DOHH2 (cell line): ENCODE measurements at regions not wholly inside any gene's neighbourhood (a gene's known extent, or its start where the extent isn't known, plus 50 kb on each side); places are given as distances from the start of the nearest gene placed in this dataset.

Experiments used
- CTCF ChIP-seq: fragments of 200-600 bp; sonication (generic); IDR thresholded peaks from one replicate; pipeline ENCODE4 v1.5.1; 2014; ENCODE audit warnings: antibody characterized with exemption, mild to moderate bottlenecking, low read depth, low read length; ENCODE audit not compliant: poor library complexity, severe bottlenecking
- EZH2phosphoT487 ChIP-seq: fragments of 200-600 bp; sonication (generic); IDR thresholded peaks from 2 replicates; pipeline ENCODE4 v1.6.1; 2017; ENCODE audit warnings: borderline replicate concordance, mild to moderate bottlenecking, antibody characterized with exemption, low read length, moderate library complexity, mixed read lengths

GRCh38 chr4:26106776-26107175, 192.8 kb downstream of the SMIM20 start:
- TF ChIP-seq CTCF (no peak), EZH2phosphoT487 (no peak)
